ENCODE measurements at regions not wholly inside any gene's neighbourhood (a gene's known extent, or its start where the extent isn't known, plus 50 kb on each side); places are given as distances from the start of the nearest gene placed in this dataset.
A peak's percentile ranks its signal among the peaks of the same experiment; 100 is the strongest.

GRCh38 chr13:42720113-42720857 is 61.1 kb upstream of the FAM216B start:
- no CpG with 5 or more reads among the region's 12 CpGs for WGBS, 2 experiments (ENCODE audit: extremely low coverage in 2 of 2, insufficient read length in 1 of 2)
- Histone ChIP-seq H4K20me1 (ENCODE audit: insufficient read depth, low read length) (no peaks in the 10 kb centered on the region), H2BK20ac (ENCODE audit: low read depth, low read length) (peak overlapping the region; percentile 90), H3K9ac (ENCODE audit: low read depth, low read length) (no peak overlapping the region; the same call in 1 of the 2 replicates), H2AFZ (replicated peaks; ENCODE audit: low read length, poor library complexity) (no peak overlapping the region), H3K4me1 (ENCODE audit: control insufficient read depth, insufficient read depth, low read length) (peaks cover 4% of the 10 kb centered on the region), H3K4me2 (ENCODE audit: low read depth, low read length) (peak overlapping the region; percentile 80; the same call in 1 of the 2 replicates), H2BK5ac (ENCODE audit: low read depth, low read length, poor library complexity, severe bottlenecking) (peak overlapping the region; percentile 65), H3K27me3 (ENCODE audit: control insufficient read depth, insufficient read depth, low read length) (no peaks in the 10 kb centered on the region), H3K23ac (ENCODE audit: low read depth, low read length) (peak overlapping the region; percentile 4), H3K18ac (ENCODE audit: low read depth, low read length) (peak overlapping the region; percentile 70; the same call in 1 of the 2 replicates), H4K91ac (ENCODE audit: insufficient read depth, low read depth, low read length) (peak overlapping the region; percentile 87), H3K56ac (ENCODE audit: extremely low read depth, insufficient read depth, low read length) (peak overlapping the region; percentile 52), H3K4me3 (ENCODE audit: insufficient read depth, low read depth, low read length) (peak overlapping the region; percentile 6; the same call in 1 of the 2 replicates), H3K79me1 (ENCODE audit: low read depth in 1 of 2, low read length in 2 of 2) (no peaks in the 10 kb centered on the region), H3K9me1 (ENCODE audit: insufficient read depth, low read length) (no peaks in the 10 kb centered on the region), H4K5ac (ENCODE audit: low read depth, low read length) (peak overlapping the region; percentile 22; the same call in 1 of the 2 replicates), H3K4ac (ENCODE audit: low read depth, low read length) (peak overlapping the region; percentile 71), H3K9me3 (ENCODE audit: control insufficient read depth, insufficient read depth, low read length) (no peaks in the 10 kb centered on the region), H2AK9ac (replicated peaks; ENCODE audit: low read depth, low read length, poor library complexity) (no peak overlapping the region), H2AK5ac (ENCODE audit: low read depth, low read length) (0 out of 2 replicates have a peak overlapping the region, but pooled peaks have one; percentile 3), H2BK120ac (ENCODE audit: low read depth, low read length) (peak overlapping the region; percentile 89), H3K27ac (ENCODE audit: insufficient read depth, low read length) (peak overlapping the region; percentile 8; the same call in 1 of the 2 replicates), H3K36me3 (ENCODE audit: control insufficient read depth, insufficient read depth, low read length) (no peaks in the 10 kb centered on the region), H4K8ac (ENCODE audit: low read depth in 2 of 2, low read length in 2 of 2) (peak overlapping the region; percentile 10 to 80; a peak in 3 of 4 replicates), H3K14ac (replicated peaks; ENCODE audit: low read depth, low read length) (peak overlapping the region; percentile 50), H2BK15ac (ENCODE audit: low read depth, low read length) (peak overlapping the region; percentile 43; the same call in 1 of the 3 replicates)
- ATAC-seq (ENCODE audit: low read depth) (peak; percentile 97), DNase-seq (peak; percentile 99)
- dilution Hi-C loops (cut with HindIII; ENCODE audit: low sequenced_read_pairs, unreplicated experiment) (no loop called here), in situ Hi-C loops (cut with MboI; ENCODE audit: low sequenced_read_pairs) (no loop called here), intact Hi-C loops (cut with micrococcal nuclease) (no loop called here)
- no TSS peak for BruUV-seq (replicated peaks)
- ChIA-PET POLR2A (ENCODE audit: unreplicated experiment) (no interaction called here), CTCF (no interaction called here)
- TF ChIP-seq SMC3 (IDR thresholded peaks at IDR 0.05; ENCODE audit: low read depth, low read length) (no peak), ELK1 (IDR thresholded peaks at IDR 0.05; ENCODE audit: borderline replicate concordance, low read depth, low read length) (no peak), MXI1 (IDR thresholded peaks at IDR 0.05; ENCODE audit: borderline replicate concordance, low read depth, low read length) (no peak), FOS (IDR thresholded peaks at IDR 0.05; ENCODE audit: low read depth, low read length) (peak; percentile 100), BHLHE40 (IDR thresholded peaks at IDR 0.05; ENCODE audit: low read depth, low read length) (peak; percentile 96), MAZ (IDR thresholded peaks at IDR 0.05; ENCODE audit: borderline replicate concordance, low read depth, low read length) (peak; percentile 45; the same call in 1 of the 2 replicates), CEBPB (IDR thresholded peaks at IDR 0.05; ENCODE audit: low read depth, low read length) (peak; percentile 100), USF2 (IDR thresholded peaks at IDR 0.05; ENCODE audit: low read depth, low read length) (no peak), CTCF (conservative IDR thresholded peaks at IDR 0.05; ENCODE audit: low read depth, low read length) (no peak), MAFK (IDR thresholded peaks at IDR 0.05; ENCODE audit: low read depth, low read length) (no peak; the same call in 1 of the 2 replicates), RFX5 (IDR thresholded peaks at IDR 0.05; ENCODE audit: low read depth, low read length) (no peak), RAD21 (IDR thresholded peaks at IDR 0.05; ENCODE audit: low read length) (0 out of 2 replicates have a peak, but pooled peaks have one; percentile 2), NFE2L2 (IDR thresholded peaks at IDR 0.05; ENCODE audit: low read depth, low read length) (peak; percentile 57; the same call in 1 of the 2 replicates), POLR2A (IDR thresholded peaks at IDR 0.05; ENCODE audit: low read depth, low read length) (no peak)

Measured in IMR-90 (cell line).